ENCODE measurements at regions not wholly inside any gene's neighbourhood (a gene's known extent, or its start where the extent isn't known, plus 50 kb on each side); places are given as distances from the start of the nearest gene placed in this dataset.

GRCh38 chr2:204325468-204325867 is 219.8 kb upstream of the PARD3B start:
- no peaks in the 10 kb centered on the region for H3K27me3 Mint-ChIP-seq (ENCODE audit: unreplicated experiment)
- peaks cover 22% of the 10 kb centered on the region for H3K4me1 Mint-ChIP-seq (ENCODE audit: low read depth, unreplicated experiment)
- DNase-seq: peak; percentile 74
- H3K36me3 Mint-ChIP-seq (ENCODE audit: insufficient read depth, unreplicated experiment): no peaks in the 10 kb centered on the region
- H3K4me3 Mint-ChIP-seq (ENCODE audit: low read depth, unreplicated experiment): no peak overlapping the region
- CTCF ChIA-PET: interaction anchor here (0.5 kb wide), 1 partner anchor 253 kb away, joined by 4 read pairs; no protein-coding TSS in a partner anchor
- intact Hi-C loops (cut with micrococcal nuclease; ENCODE audit: unreplicated experiment): loop anchor here (1.0 to 5.0 kb wide), 6 partner anchors 65 to 1352 kb away; no protein-coding TSS in a partner anchor
- no peak overlapping the region for H3K27ac Mint-ChIP-seq (ENCODE audit: unreplicated experiment)
- TF ChIP-seq, protein P1, sequence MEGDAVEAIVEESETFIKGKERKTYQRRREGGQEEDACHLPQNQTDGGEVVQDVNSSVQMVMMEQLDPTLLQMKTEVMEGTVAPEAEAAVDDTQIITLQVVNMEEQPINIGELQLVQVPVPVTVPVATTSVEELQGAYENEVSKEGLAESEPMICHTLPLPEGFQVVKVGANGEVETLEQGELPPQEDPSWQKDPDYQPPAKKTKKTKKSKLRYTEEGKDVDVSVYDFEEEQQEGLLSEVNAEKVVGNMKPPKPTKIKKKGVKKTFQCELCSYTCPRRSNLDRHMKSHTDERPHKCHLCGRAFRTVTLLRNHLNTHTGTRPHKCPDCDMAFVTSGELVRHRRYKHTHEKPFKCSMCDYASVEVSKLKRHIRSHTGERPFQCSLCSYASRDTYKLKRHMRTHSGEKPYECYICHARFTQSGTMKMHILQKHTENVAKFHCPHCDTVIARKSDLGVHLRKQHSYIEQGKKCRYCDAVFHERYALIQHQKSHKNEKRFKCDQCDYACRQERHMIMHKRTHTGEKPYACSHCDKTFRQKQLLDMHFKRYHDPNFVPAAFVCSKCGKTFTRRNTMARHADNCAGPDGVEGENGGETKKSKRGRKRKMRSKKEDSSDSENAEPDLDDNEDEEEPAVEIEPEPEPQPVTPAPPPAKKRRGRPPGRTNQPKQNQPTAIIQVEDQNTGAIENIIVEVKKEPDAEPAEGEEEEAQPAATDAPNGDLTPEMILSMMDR (IDR thresholded peaks at IDR 0.05; ENCODE audit: unreplicated experiment): peak; percentile 92
- H3K9me3 Mint-ChIP-seq (ENCODE audit: low read depth, unreplicated experiment): no peaks in the 10 kb centered on the region
- no TSS peak for BruUV-seq (replicated peaks)

GRCh38 chr2:204328373-204328772 is 216.9 kb upstream of the PARD3B start:
- H3K27ac Mint-ChIP-seq (ENCODE audit: unreplicated experiment): no peak overlapping the region
- TF ChIP-seq, protein P1 (IDR thresholded peaks at IDR 0.05; ENCODE audit: unreplicated experiment): no peak
- H3K4me3 Mint-ChIP-seq (ENCODE audit: low read depth, unreplicated experiment): no peak overlapping the region
- no peaks in the 10 kb centered on the region for H3K36me3 Mint-ChIP-seq (ENCODE audit: insufficient read depth, unreplicated experiment)
- CTCF ChIA-PET: no interaction called here
- intact Hi-C loops (cut with micrococcal nuclease; ENCODE audit: unreplicated experiment): loop anchor here (5.0 kb wide), 3 partner anchors 181 to 1349 kb away; no protein-coding TSS in a partner anchor
- no peaks in the 10 kb centered on the region for H3K9me3 Mint-ChIP-seq (ENCODE audit: low read depth, unreplicated experiment)
- no TSS peak for BruUV-seq (replicated peaks)
- no peak for DNase-seq
- no peaks in the 10 kb centered on the region for H3K4me1 Mint-ChIP-seq (ENCODE audit: low read depth, unreplicated experiment)
- H3K27me3 Mint-ChIP-seq (ENCODE audit: unreplicated experiment): no peaks in the 10 kb centered on the region

DNA sequence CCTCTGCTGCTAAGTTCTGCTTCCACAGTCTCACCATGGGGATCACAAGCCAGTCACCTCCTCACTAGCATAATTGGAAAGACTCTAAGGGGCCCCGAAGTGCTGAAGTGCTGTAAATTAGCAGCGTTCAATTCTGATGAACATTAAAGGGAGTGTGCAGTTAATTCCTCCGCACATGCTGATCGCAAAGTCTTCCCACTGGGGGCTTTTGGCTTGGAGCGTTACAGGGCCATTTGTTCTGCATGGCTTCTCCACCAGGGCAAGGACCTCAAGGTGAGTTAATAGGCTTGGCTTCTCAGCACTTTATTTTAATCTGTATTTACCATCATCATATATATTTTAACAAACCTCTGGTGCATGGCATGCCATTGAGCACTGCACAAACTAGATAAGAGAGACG is 216.3 kb upstream of the PARD3B start:
- no peak overlapping the region for H3K27ac Mint-ChIP-seq (ENCODE audit: unreplicated experiment)
- no peaks in the 10 kb centered on the region for H3K27me3 Mint-ChIP-seq (ENCODE audit: unreplicated experiment)
- no peaks in the 10 kb centered on the region for H3K9me3 Mint-ChIP-seq (ENCODE audit: low read depth, unreplicated experiment)
- DNase-seq: no peak
- intact Hi-C loops (cut with micrococcal nuclease; ENCODE audit: unreplicated experiment): loop anchor here (5.0 kb wide), 3 partner anchors 182 to 1348 kb away; no protein-coding TSS in a partner anchor
- H3K36me3 Mint-ChIP-seq (ENCODE audit: insufficient read depth, unreplicated experiment): no peaks in the 10 kb centered on the region
- no TSS peak for BruUV-seq (replicated peaks)
- no peak overlapping the region for H3K4me3 Mint-ChIP-seq (ENCODE audit: low read depth, unreplicated experiment)
- TF ChIP-seq, protein P1 (IDR thresholded peaks at IDR 0.05; ENCODE audit: unreplicated experiment): no peak
- CTCF ChIA-PET: no interaction called here
- no peaks in the 10 kb centered on the region for H3K4me1 Mint-ChIP-seq (ENCODE audit: low read depth, unreplicated experiment)

GRCh38 chr2:204329532-204329931 is 215.7 kb upstream of the PARD3B start:
- DNase-seq: no peak
- H3K27me3 Mint-ChIP-seq (ENCODE audit: unreplicated experiment): no peaks in the 10 kb centered on the region
- CTCF ChIA-PET: no interaction called here
- intact Hi-C loops (cut with micrococcal nuclease; ENCODE audit: unreplicated experiment): loop anchor here (5.0 kb wide), 3 partner anchors 182 to 1348 kb away; no protein-coding TSS in a partner anchor
- H3K36me3 Mint-ChIP-seq (ENCODE audit: insufficient read depth, unreplicated experiment): no peaks in the 10 kb centered on the region
- no TSS peak for BruUV-seq (replicated peaks)
- no peak overlapping the region for H3K27ac Mint-ChIP-seq (ENCODE audit: unreplicated experiment)
- H3K4me1 Mint-ChIP-seq (ENCODE audit: low read depth, unreplicated experiment): no peaks in the 10 kb centered on the region
- no peaks in the 10 kb centered on the region for H3K9me3 Mint-ChIP-seq (ENCODE audit: low read depth, unreplicated experiment)
- H3K4me3 Mint-ChIP-seq (ENCODE audit: low read depth, unreplicated experiment): no peak overlapping the region
- TF ChIP-seq, protein P1 (IDR thresholded peaks at IDR 0.05; ENCODE audit: unreplicated experiment): no peak
